A549 (cell line): ENCODE measurements at regions not wholly inside any gene's neighbourhood (a gene's known extent, or its start where the extent isn't known, plus 50 kb on each side); places are given as distances from the start of the nearest gene placed in this dataset.

Experiments
- POLR2A ChIP-seq: IDR thresholded peaks from 2 replicates; pipeline ENCODE4 v1.6.1; 2012; ENCODE audit warnings: mild to moderate bottlenecking, low read length
- RFX5 ChIP-seq: fragments of 450-650 bp; IDR thresholded peaks from 2 replicates; pipeline ENCODE4 v1.7.1; 2014; ENCODE audit warnings: antibody characterized with exemption, mild to moderate bottlenecking, moderate library complexity
- TF ChIP-seq, protein P1 (sequence below): fragments of >200 bp; sonication (Bioruptor Twin); formaldehyde crosslinking; IDR thresholded peaks from 3 replicates; pipeline ENCODE4 v1.5.1; 2016
- TF ChIP-seq, protein P2 (sequence below): IDR thresholded peaks from 2 replicates; pipeline ENCODE4 v1.6.1; 2012
- TF ChIP-seq, protein P3 (sequence below): IDR thresholded peaks from 2 replicates; pipeline ENCODE4 v1.6.1; 2012

DNA sequence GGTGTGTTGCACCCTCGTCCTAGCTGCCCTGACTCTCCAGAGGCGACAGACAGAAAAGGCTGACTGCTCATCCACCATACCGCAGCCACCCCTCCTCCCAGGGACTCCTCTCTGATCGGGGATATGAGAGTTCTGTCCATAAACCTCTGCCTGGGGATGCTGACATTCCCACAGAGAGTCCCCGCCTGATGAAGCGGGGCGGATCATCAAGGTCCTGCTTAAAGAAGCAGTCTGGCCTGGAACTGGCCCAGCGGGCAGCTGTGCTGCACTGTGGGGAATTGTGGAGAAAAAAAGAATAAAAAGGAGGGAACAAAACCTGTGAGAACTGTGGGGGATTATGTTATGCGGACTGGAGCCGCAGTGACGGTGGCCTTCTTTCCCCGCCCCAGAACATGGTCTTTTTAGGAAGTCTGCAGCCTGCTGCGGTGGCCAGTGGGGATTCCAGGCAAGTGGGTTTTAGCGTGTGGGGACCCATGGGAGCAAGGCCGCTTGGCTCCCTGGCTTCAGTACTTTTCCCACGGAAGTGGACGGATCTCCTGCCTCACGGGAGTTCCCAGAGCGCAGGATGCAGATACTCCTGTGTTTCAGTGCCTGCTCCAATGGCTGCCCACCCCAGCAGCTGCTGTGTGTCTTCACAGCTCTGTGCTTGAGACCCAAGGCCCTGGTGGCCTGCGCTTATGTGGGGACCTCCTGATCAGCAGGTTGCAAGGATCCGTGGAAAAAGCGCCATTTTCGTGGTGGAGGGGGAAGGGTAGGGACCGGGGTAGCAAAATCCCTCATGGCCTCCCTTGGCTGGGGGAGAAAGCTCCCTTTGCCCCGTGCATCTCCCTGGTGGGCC is 1456.2 kb upstream of the SLC10A2 start:
- TF ChIP-seq, protein P1, sequence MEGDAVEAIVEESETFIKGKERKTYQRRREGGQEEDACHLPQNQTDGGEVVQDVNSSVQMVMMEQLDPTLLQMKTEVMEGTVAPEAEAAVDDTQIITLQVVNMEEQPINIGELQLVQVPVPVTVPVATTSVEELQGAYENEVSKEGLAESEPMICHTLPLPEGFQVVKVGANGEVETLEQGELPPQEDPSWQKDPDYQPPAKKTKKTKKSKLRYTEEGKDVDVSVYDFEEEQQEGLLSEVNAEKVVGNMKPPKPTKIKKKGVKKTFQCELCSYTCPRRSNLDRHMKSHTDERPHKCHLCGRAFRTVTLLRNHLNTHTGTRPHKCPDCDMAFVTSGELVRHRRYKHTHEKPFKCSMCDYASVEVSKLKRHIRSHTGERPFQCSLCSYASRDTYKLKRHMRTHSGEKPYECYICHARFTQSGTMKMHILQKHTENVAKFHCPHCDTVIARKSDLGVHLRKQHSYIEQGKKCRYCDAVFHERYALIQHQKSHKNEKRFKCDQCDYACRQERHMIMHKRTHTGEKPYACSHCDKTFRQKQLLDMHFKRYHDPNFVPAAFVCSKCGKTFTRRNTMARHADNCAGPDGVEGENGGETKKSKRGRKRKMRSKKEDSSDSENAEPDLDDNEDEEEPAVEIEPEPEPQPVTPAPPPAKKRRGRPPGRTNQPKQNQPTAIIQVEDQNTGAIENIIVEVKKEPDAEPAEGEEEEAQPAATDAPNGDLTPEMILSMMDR, result no peak
- TF ChIP-seq, protein P2, sequence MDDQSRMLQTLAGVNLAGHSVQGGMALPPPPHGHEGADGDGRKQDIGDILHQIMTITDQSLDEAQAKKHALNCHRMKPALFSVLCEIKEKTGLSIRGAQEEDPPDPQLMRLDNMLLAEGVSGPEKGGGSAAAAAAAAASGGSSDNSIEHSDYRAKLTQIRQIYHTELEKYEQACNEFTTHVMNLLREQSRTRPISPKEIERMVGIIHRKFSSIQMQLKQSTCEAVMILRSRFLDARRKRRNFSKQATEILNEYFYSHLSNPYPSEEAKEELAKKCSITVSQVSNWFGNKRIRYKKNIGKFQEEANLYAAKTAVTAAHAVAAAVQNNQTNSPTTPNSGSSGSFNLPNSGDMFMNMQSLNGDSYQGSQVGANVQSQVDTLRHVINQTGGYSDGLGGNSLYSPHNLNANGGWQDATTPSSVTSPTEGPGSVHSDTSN, result no peak
- TF ChIP-seq, protein P3, sequence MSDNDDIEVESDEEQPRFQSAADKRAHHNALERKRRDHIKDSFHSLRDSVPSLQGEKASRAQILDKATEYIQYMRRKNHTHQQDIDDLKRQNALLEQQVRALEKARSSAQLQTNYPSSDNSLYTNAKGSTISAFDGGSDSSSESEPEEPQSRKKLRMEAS, result no peak
- TF ChIP-seq POLR2A, result no peak
- TF ChIP-seq RFX5, result no peak
